ENCODE measurements at regions not wholly inside any gene's neighbourhood (a gene's known extent, or its start where the extent isn't known, plus 50 kb on each side); places are given as distances from the start of the nearest gene placed in this dataset.
A peak's percentile ranks its signal among the peaks of the same experiment; 100 is the strongest.

DNA sequence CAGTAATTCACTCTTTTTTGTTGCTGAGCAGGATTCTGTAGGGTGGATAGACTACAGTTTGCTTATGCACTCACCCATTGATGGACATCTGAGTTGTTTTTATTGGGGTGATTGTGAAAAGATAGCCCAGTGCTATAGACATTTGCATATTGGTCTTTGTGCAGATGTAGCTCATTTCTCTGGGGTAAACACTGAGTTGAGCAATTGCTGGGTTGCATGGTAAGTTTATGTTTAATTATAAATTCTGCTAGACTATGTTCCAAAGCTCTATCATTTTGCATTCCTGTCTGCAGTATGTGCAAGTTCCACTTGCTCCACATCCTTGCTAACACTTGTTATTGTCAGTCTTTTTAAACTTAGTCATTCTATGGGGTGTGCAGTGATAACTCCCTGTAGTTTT is 65.4 kb upstream of the RFLNA start (continued):
- TF ChIP-seq, protein P1, sequence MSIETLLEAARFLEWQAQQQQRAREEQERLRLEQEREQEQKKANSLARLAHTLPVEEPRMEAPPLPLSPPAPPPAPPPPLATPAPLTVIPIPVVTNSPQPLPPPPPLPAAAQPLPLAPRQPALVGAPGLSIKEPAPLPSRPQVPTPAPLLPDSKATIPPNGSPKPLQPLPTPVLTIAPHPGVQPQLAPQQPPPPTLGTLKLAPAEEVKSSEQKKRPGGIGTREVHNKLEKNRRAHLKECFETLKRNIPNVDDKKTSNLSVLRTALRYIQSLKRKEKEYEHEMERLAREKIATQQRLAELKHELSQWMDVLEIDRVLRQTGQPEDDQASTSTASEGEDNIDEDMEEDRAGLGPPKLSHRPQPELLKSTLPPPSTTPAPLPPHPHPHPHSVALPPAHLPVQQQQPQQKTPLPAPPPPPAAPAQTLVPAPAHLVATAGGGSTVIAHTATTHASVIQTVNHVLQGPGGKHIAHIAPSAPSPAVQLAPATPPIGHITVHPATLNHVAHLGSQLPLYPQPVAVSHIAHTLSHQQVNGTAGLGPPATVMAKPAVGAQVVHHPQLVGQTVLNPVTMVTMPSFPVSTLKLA (conservative IDR thresholded peaks at IDR 0.05) = no peak
- no peak for TF ChIP-seq CHCHD3 (CRISPR knock-in tag; IDR thresholded peaks at IDR 0.05)
- no peak for TF ChIP-seq SP1 (CRISPR knock-in tag; IDR thresholded peaks at IDR 0.05)
- TF ChIP-seq BACH1 (tag; IDR thresholded peaks at IDR 0.05) = no peak
- TF ChIP-seq ELF4 (CRISPR knock-in tag; IDR thresholded peaks at IDR 0.05) = no peak
- no peak for TF ChIP-seq ATF1 (CRISPR knock-in tag; IDR thresholded peaks at IDR 0.05)
- no peak for TF ChIP-seq ATF1 (tag; IDR thresholded peaks at IDR 0.05)

DNA sequence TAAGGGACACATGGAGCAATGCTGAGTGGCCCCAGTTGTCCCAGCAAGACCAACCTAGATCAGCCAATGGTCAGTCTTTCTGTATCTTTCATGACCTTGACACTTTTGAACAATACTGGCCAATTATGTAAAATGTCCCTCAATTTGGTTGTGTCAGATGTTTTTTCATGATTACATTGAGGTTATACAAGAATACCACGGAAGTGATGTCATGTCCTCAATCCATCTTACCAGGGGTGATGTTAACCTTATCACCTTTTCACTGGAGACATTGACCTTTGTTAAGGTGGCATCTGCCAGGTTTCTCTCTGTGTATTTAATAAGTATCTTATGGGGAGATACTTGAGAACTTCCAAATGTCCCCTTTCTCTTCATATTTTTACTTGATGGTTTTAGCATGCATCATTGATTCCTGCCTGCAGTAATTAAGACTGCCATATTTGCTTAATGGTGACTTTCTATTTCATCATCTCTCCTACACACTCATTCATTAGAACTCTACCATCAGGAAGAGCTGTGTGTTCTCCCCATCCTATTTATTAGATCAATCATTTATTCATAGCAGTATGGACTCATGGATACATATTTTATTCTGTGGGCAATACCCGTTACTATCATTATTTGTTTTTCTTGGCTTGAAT is 64.7 kb upstream of the RFLNA start:
- in situ Hi-C loops (cut with MboI) = no loop called here
- H3K79me2 ChIP-seq (ENCODE audit: control insufficient read depth, insufficient read depth, low read length) = no peaks in the 10 kb centered on the region
- H3K9ac ChIP-seq (ENCODE audit: insufficient read depth in 1 of 2, low read depth in 2 of 2, low read length in 2 of 2) = no peak overlapping the region
- no peak for FAIRE-seq
- H3K27me3 ChIP-seq (ENCODE audit: control insufficient read depth in 2 of 2, insufficient read depth in 2 of 2, low read length in 2 of 2) = peaks cover 24 to 54% of the 10 kb centered on the region in 2 experiments
- BruUV-seq (replicated peaks) = no TSS peak
- ATAC-seq = no peak
- DNase-seq (ENCODE audit: extremely low read depth in 1 of 4, low spot score in 3 of 4) = no peak
- no peak overlapping the region for H3K4me3 ChIP-seq
- ChIA-PET POLR2A (interaction anchor here (0.5 to 1.2 kb wide), 2 partner anchors 10 to 12 kb away, joined by 3 to 5 read pairs; no protein-coding TSS in a partner anchor), CTCF (ENCODE audit: low intra/inter-chr PET ratio) (no interaction called here)
- H3K9me1 ChIP-seq (ENCODE audit: control insufficient read depth, insufficient read depth, low read length) = no peaks in the 10 kb centered on the region
- WGBS (ENCODE audit: insufficient coverage, low coverage, missing lambda C conversion rate) = 11% methylated on average over 2 of the region's 2 CpGs
- no peaks in the 10 kb centered on the region for H3K36me3 ChIP-seq (ENCODE audit: control insufficient read depth, insufficient read depth, low read length)
- no peaks in the 10 kb centered on the region for H3K9me3 ChIP-seq (replicated peaks; ENCODE audit: control insufficient read depth, insufficient read depth, low read depth, low read length)
- H2AFZ ChIP-seq (ENCODE audit: low read depth, low read length) = no peak overlapping the region
- no peak overlapping the region for H3K27ac ChIP-seq (ENCODE audit: extremely low read depth, low read depth, low read length)
- intact Hi-C loops (cut with micrococcal nuclease) = no loop called here
- H4K20me1 ChIP-seq (replicated peaks; ENCODE audit: control insufficient read depth, insufficient read depth, low read length) = no peaks in the 10 kb centered on the region; the same call in none of the 2 replicates
- no peak overlapping the region for H3K4me2 ChIP-seq (ENCODE audit: insufficient read depth, low read length)
- H3K4me1 ChIP-seq (replicated peaks in 1 of 2; ENCODE audit: control insufficient read depth in 2 of 2, insufficient read depth in 2 of 2, low read length in 2 of 2) = peaks cover 0 to 8% of the 10 kb centered on the region in 2 experiments; a peak in 2 of 5 replicates
- TF ChIP-seq BRCA1 (IDR thresholded peaks at IDR 0.05) = no peak
- TF ChIP-seq BRCA1 (CRISPR knock-in tag; IDR thresholded peaks at IDR 0.05) = no peak
- TF ChIP-seq JUND (IDR thresholded peaks at IDR 0.05; ENCODE audit: borderline replicate concordance, low read depth, low read length) = peak; percentile 32; the same call in 1 of the 2 replicates
- TF ChIP-seq JUND (tag; IDR thresholded peaks at IDR 0.05; ENCODE audit: borderline replicate concordance, low read depth, low read length) = 0 out of 3 replicates have a peak, but pooled peaks have one; percentile 12
- no peak for TF ChIP-seq CEBPG (CRISPR knock-in tag; IDR thresholded peaks at IDR 0.05)
- TF ChIP-seq CEBPG (tag; conservative IDR thresholded peaks at IDR 0.05 in 1 of 2, IDR thresholded peaks at IDR 0.05 in 1 of 2) = peak in 1 of 2 experiments; percentile 92; a peak in 2 of 4 replicates
- TF ChIP-seq NR2C2 (CRISPR knock-in tag; IDR thresholded peaks at IDR 0.05) = no peak
- TF ChIP-seq NR2C2 (tag; IDR thresholded peaks at IDR 0.05) = peak; percentile 65; the same call in 1 of the 2 replicates
- TF ChIP-seq MEIS2 (IDR thresholded peaks at IDR 0.05; ENCODE audit: partially characterized antibody) = peak; percentile 47
- TF ChIP-seq, protein P2, sequence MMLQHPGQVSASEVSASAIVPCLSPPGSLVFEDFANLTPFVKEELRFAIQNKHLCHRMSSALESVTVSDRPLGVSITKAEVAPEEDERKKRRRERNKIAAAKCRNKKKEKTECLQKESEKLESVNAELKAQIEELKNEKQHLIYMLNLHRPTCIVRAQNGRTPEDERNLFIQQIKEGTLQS (IDR thresholded peaks at IDR 0.05) = peak; percentile 66
- TF ChIP-seq, protein P2 (CRISPR knock-in tag; conservative IDR thresholded peaks at IDR 0.05) = no peak
- peak; percentile 54; the same call in 1 of the 2 replicates for TF ChIP-seq TEAD4 (IDR thresholded peaks at IDR 0.05; ENCODE audit: low read length)
- no peak for TF ChIP-seq TEAD4 (CRISPR knock-in tag; IDR thresholded peaks at IDR 0.05; ENCODE audit: borderline replicate concordance)
- peak; percentile 55; the same call in 1 of the 2 replicates for TF ChIP-seq GABPA (tag; conservative IDR thresholded peaks at IDR 0.05; ENCODE audit: low read depth)
- TF ChIP-seq KLF16 (IDR thresholded peaks at IDR 0.05) = no peak
- peak; percentile 76 for TF ChIP-seq SOX6 (IDR thresholded peaks at IDR 0.05)
